Neuronal stem cell (in vitro differentiated cells): ENCODE measurements at regions not wholly inside any gene's neighbourhood (a gene's known extent, or its start where the extent isn't known, plus 50 kb on each side); places are given as distances from the start of the nearest gene placed in this dataset.

ENCODE experiments used
- DNase-seq: peaks from one replicate; pipeline ENCODE4 v3.0.0-alpha.2; 2013; ENCODE audit warnings: low spot score
- H2AFZ ChIP-seq: one replicate; pipeline ENCODE4 v1.6.1; 2013; ENCODE audit warnings: mild to moderate bottlenecking, low read length, inconsistent platforms
- H2AK5ac ChIP-seq: 2 replicates; pipeline ENCODE4 v1.6.1; 2013; ENCODE audit warnings: low read depth, mild to moderate bottlenecking, inconsistent platforms, low read length, moderate library complexity, mixed read lengths
- H2BK120ac ChIP-seq: 2 replicates; pipeline ENCODE4 v1.6.1; 2013; ENCODE audit warnings: low read depth, mild to moderate bottlenecking, inconsistent platforms, low read length, moderate library complexity, mixed read lengths
- H2BK12ac ChIP-seq: one replicate; pipeline ENCODE4 v1.6.1; 2013; ENCODE audit warnings: low read length, inconsistent platforms
- H2BK15ac ChIP-seq: 2 replicates; pipeline ENCODE4 v1.6.1; 2013; ENCODE audit warnings: mild to moderate bottlenecking, low read length, inconsistent platforms, mixed read lengths
- H2BK5ac ChIP-seq: one replicate; pipeline ENCODE4 v1.6.1; 2013; ENCODE audit warnings: inconsistent platforms, mild to moderate bottlenecking, low read length, moderate library complexity
- H3K14ac ChIP-seq: one replicate; pipeline ENCODE4 v1.6.1; 2013; ENCODE audit warnings: low read length, inconsistent platforms
- H3K18ac ChIP-seq: 2 replicates; pipeline ENCODE4 v1.6.1; 2013; ENCODE audit warnings: low read length, inconsistent platforms
- H3K23ac ChIP-seq: 2 replicates; pipeline ENCODE4 v1.6.1; 2013; ENCODE audit warnings: low read depth, mild to moderate bottlenecking, mixed read lengths, low read length, inconsistent platforms; ENCODE audit not compliant: poor library complexity
- H3K27ac ChIP-seq: replicated peaks from 3 replicates; pipeline ENCODE4 v1.5.1; 2013; ENCODE audit warnings: low read length, inconsistent platforms
- H3K27me3 ChIP-seq, 3 experiments: 2 replicates each; pipeline ENCODE4 v1.6.1; 2013; ENCODE audit warnings: low read length in 3 of 3, mild to moderate bottlenecking in 2 of 3, inconsistent platforms in 1 of 3, low read depth in 1 of 3, mixed read lengths in 1 of 3, moderate library complexity in 1 of 3; ENCODE audit not compliant: control insufficient read depth in 3 of 3, insufficient read depth in 3 of 3
- H3K36me3 ChIP-seq, 2 donors: replicated peaks in 1 of 2; 2 replicates each; pipeline ENCODE4 v1.6.1; 2013; ENCODE audit warnings: low read length in 2 of 2; ENCODE audit not compliant: control insufficient read depth in 2 of 2, insufficient read depth in 2 of 2
- H3K4ac ChIP-seq: 2 replicates; pipeline ENCODE4 v1.6.1; 2013; ENCODE audit warnings: inconsistent platforms, mild to moderate bottlenecking, low read length, moderate library complexity
- H3K4me1 ChIP-seq, 2 donors: 1 replicate in 1 of 2; 2 replicates in 1 of 2; pipeline ENCODE4 v1.6.1; 2013; ENCODE audit warnings: low read length in 2 of 2, low read depth in 1 of 2; ENCODE audit not compliant: control insufficient read depth in 2 of 2, insufficient read depth in 1 of 2
- H3K4me2 ChIP-seq: one replicate; pipeline ENCODE4 v1.6.1; 2013; ENCODE audit warnings: mild to moderate bottlenecking, low read length, inconsistent platforms; ENCODE audit not compliant: insufficient read depth, poor library complexity, severe bottlenecking
- H3K4me3 ChIP-seq, 2 donors: 2 replicates each; pipeline ENCODE4 v1.5.1; 2013; ENCODE audit warnings: low read length in 2 of 2, mild to moderate bottlenecking in 2 of 2, inconsistent platforms in 1 of 2, moderate library complexity in 1 of 2
- H3K79me1 ChIP-seq: one replicate; pipeline ENCODE4 v1.6.1; 2013; ENCODE audit warnings: low read depth, mild to moderate bottlenecking, inconsistent platforms, low read length, moderate library complexity
- H3K9ac ChIP-seq: one replicate; pipeline ENCODE4 v1.6.1; 2013; ENCODE audit warnings: mild to moderate bottlenecking, low read depth, low read length, inconsistent platforms; ENCODE audit not compliant: poor library complexity
- H3K9me3 ChIP-seq, 2 donors: replicated peaks in 1 of 2; 2 replicates each; pipeline versions ENCODE3 to v1.6.1; 2013; ENCODE audit warnings: low read length in 2 of 2, mild to moderate bottlenecking in 2 of 2, inconsistent platforms in 1 of 2, low read depth in 1 of 2, mixed read lengths in 1 of 2, moderate library complexity in 1 of 2; ENCODE audit not compliant: control insufficient read depth in 2 of 2, insufficient read depth in 1 of 2
- H4K8ac ChIP-seq: one replicate; pipeline ENCODE4 v1.6.1; 2013; ENCODE audit warnings: low read depth, mild to moderate bottlenecking, inconsistent platforms, low read length, moderate library complexity
- H4K91ac ChIP-seq: one replicate; pipeline ENCODE4 v1.6.1; 2013; ENCODE audit warnings: low read length, low read depth, mild to moderate bottlenecking, inconsistent platforms; ENCODE audit not compliant: poor library complexity
- WGBS, 2 donors: extraction: QIAGEN DNeasy Blood & Tissue Kit; methylation state at CpG; one replicate each; pipeline ENCODE4 v1.1.7; 2013; ENCODE audit warnings: missing lambda C conversion rate in 2 of 2, mixed read lengths in 1 of 2; ENCODE audit not compliant: insufficient read length in 2 of 2, insufficient replicate concordance in 1 of 2; ENCODE audit errors: extremely low coverage in 2 of 2; 5-methylcytosine and 5-hydroxymethylcytosine counted together

- no peak overlapping the region for H3K9ac ChIP-seq
- H4K8ac ChIP-seq, result no peak overlapping the region
- H2AFZ ChIP-seq, result no peak overlapping the region
- H2BK5ac ChIP-seq, result no peak overlapping the region
- no peak overlapping the region for H2BK15ac ChIP-seq
- no peak overlapping the region for H3K23ac ChIP-seq
- H3K14ac ChIP-seq, result no peak overlapping the region
- H3K9me3 ChIP-seq, result no peaks in the 10 kb centered on the region
- H2BK120ac ChIP-seq, result no peak overlapping the region
- H3K18ac ChIP-seq, result no peak overlapping the region
- no peak overlapping the region for H2BK12ac ChIP-seq
- no peak overlapping the region for H3K4me3 ChIP-seq
- no peaks in the 10 kb centered on the region for H3K27me3 ChIP-seq
- DNase-seq, result no peak
- no peak overlapping the region for H2AK5ac ChIP-seq
- H3K4me1 ChIP-seq, result peaks cover 6 to 29% of the 10 kb centered on the region in 2 donors
- no peak overlapping the region for H3K4ac ChIP-seq
- H3K4me2 ChIP-seq, result no peak overlapping the region
- WGBS, 2 donors, result no CpG with 5 or more reads among the region's 3 CpGs
- no peaks in the 10 kb centered on the region for H3K36me3 ChIP-seq
- H4K91ac ChIP-seq, result no peak overlapping the region
- H3K27ac ChIP-seq, result no peak overlapping the region
- H3K79me1 ChIP-seq, result no peaks in the 10 kb centered on the region
Measured at GRCh38 chr3:177448987-177449359, 251.7 kb upstream of the TBL1XR1 start.

- no peak for DNase-seq
Measured at GRCh38 chr3:177449360-177450006, 252.2 kb upstream of the TBL1XR1 start.

GRCh38 chr3:177451301-177451750 is 254.0 kb upstream of the TBL1XR1 start:
- H2BK5ac ChIP-seq, result no peak overlapping the region
- H3K9ac ChIP-seq, result no peak overlapping the region
- no peak overlapping the region for H3K4ac ChIP-seq
- no peak overlapping the region for H3K18ac ChIP-seq
- H2BK120ac ChIP-seq, result no peak overlapping the region
- DNase-seq, result no peak
- no peaks in the 10 kb centered on the region for H3K79me1 ChIP-seq
- no peak overlapping the region for H3K4me3 ChIP-seq
- H2BK15ac ChIP-seq, result no peak overlapping the region
- H3K14ac ChIP-seq, result no peak overlapping the region
- H2AK5ac ChIP-seq, result no peak overlapping the region
- no peak overlapping the region for H3K27ac ChIP-seq
- H3K23ac ChIP-seq, result no peak overlapping the region
- no peaks in the 10 kb centered on the region for H3K27me3 ChIP-seq
- no peak overlapping the region for H4K8ac ChIP-seq
- H3K9me3 ChIP-seq, result no peaks in the 10 kb centered on the region
- H4K91ac ChIP-seq, result no peak overlapping the region
- peaks cover 5 to 24% of the 10 kb centered on the region in 2 donors for H3K4me1 ChIP-seq
- H3K36me3 ChIP-seq, result no peaks in the 10 kb centered on the region
- no peak overlapping the region for H2BK12ac ChIP-seq
- no peak overlapping the region for H3K4me2 ChIP-seq
- WGBS, 2 donors, result no CpG with 5 or more reads among the region's 8 CpGs
- peak overlapping the region; percentile 81 for H2AFZ ChIP-seq

More at GRCh38 chr3:177449360-177450006, 252.2 kb upstream of the TBL1XR1 start:
- no peak overlapping the region for H2BK12ac ChIP-seq
- no peak overlapping the region for H3K27ac ChIP-seq
- peaks cover 6 to 29% of the 10 kb centered on the region in 2 donors for H3K4me1 ChIP-seq
- no peaks in the 10 kb centered on the region for H3K9me3 ChIP-seq
- no peak overlapping the region for H4K8ac ChIP-seq
- H3K9ac ChIP-seq, result no peak overlapping the region
- no peak overlapping the region for H3K4me2 ChIP-seq
- H2BK15ac ChIP-seq, result no peak overlapping the region
- no peak overlapping the region for H3K23ac ChIP-seq
- H3K18ac ChIP-seq, result no peak overlapping the region
- H4K91ac ChIP-seq, result no peak overlapping the region
- no peak overlapping the region for H3K4ac ChIP-seq
- no peak overlapping the region for H2AK5ac ChIP-seq
- no peaks in the 10 kb centered on the region for H3K79me1 ChIP-seq
- no peak overlapping the region for H2BK120ac ChIP-seq
- no peak overlapping the region for H3K14ac ChIP-seq
- H2AFZ ChIP-seq, result no peak overlapping the region
- no peak overlapping the region for H3K4me3 ChIP-seq
- no peaks in the 10 kb centered on the region for H3K36me3 ChIP-seq
- no peak overlapping the region for H2BK5ac ChIP-seq
- H3K27me3 ChIP-seq, result no peaks in the 10 kb centered on the region
- no CpG with 5 or more reads among the region's 5 CpGs for WGBS, 2 donors

GRCh38 chr3:177451864-177452830 is 254.9 kb upstream of the TBL1XR1 start:
- no peak overlapping the region for H4K91ac ChIP-seq
- H3K18ac ChIP-seq, result no peak overlapping the region
- no CpG with 5 or more reads among the region's 5 CpGs for WGBS, 2 donors
- no peak overlapping the region for H3K4me2 ChIP-seq
- no peaks in the 10 kb centered on the region for H3K27me3 ChIP-seq
- H2BK120ac ChIP-seq, result no peak overlapping the region
- H3K27ac ChIP-seq, result no peak overlapping the region
- peaks cover 5 to 21% of the 10 kb centered on the region in 2 donors for H3K4me1 ChIP-seq
- H3K9me3 ChIP-seq, result peaks cover 0 to 7% of the 10 kb centered on the region in 2 donors
- no peak overlapping the region for H2BK5ac ChIP-seq
- DNase-seq, result peak; percentile 14
- no peak overlapping the region for H3K4me3 ChIP-seq
- H2BK12ac ChIP-seq, result no peak overlapping the region
- no peak overlapping the region for H4K8ac ChIP-seq
- no peak overlapping the region for H3K23ac ChIP-seq
- peak overlapping the region; percentile 81 for H2AFZ ChIP-seq
- H3K36me3 ChIP-seq, result no peaks in the 10 kb centered on the region
- no peak overlapping the region for H3K14ac ChIP-seq
- H2AK5ac ChIP-seq, result no peak overlapping the region
- no peak overlapping the region for H3K9ac ChIP-seq
- no peaks in the 10 kb centered on the region for H3K79me1 ChIP-seq
- no peak overlapping the region for H3K4ac ChIP-seq
- no peak overlapping the region for H2BK15ac ChIP-seq
